ENCODE measurements at regions not wholly inside any gene's neighbourhood (a gene's known extent, or its start where the extent isn't known, plus 50 kb on each side); places are given as distances from the start of the nearest gene placed in this dataset.

DNA sequence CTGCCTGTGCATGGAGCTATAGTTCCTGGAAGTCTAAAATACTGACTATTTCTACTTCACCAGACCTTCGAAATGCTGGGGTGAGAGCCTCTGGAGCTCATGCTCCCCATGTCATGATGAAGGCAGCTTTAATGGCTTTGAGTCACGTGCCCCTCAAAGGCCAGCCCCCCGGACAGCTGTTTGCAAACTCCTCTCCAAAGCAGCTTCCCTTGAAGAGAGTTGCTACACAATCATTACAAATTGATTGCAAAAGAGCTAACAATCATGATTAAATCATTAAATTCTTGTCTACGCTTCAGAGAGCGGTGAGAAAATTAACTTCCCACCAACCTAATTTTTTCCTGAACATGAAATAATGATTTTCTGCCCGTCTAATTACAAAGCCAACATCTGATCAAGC, 134.8 kb upstream of the IRX6 start:
- DNase-seq (ENCODE audit: insufficient read length) (no peak), FAIRE-seq (no peak)
- TF ChIP-seq POLR2A (IDR thresholded peaks at IDR 0.05; ENCODE audit: low read depth, low read length): no peak
- TF ChIP-seq TAF1 (IDR thresholded peaks at IDR 0.05; ENCODE audit: borderline replicate concordance, low read depth, low read length): no peak
- TF ChIP-seq POLR2AphosphoS5 (IDR thresholded peaks at IDR 0.05; ENCODE audit: low read depth, low read length): no peak

DNA sequence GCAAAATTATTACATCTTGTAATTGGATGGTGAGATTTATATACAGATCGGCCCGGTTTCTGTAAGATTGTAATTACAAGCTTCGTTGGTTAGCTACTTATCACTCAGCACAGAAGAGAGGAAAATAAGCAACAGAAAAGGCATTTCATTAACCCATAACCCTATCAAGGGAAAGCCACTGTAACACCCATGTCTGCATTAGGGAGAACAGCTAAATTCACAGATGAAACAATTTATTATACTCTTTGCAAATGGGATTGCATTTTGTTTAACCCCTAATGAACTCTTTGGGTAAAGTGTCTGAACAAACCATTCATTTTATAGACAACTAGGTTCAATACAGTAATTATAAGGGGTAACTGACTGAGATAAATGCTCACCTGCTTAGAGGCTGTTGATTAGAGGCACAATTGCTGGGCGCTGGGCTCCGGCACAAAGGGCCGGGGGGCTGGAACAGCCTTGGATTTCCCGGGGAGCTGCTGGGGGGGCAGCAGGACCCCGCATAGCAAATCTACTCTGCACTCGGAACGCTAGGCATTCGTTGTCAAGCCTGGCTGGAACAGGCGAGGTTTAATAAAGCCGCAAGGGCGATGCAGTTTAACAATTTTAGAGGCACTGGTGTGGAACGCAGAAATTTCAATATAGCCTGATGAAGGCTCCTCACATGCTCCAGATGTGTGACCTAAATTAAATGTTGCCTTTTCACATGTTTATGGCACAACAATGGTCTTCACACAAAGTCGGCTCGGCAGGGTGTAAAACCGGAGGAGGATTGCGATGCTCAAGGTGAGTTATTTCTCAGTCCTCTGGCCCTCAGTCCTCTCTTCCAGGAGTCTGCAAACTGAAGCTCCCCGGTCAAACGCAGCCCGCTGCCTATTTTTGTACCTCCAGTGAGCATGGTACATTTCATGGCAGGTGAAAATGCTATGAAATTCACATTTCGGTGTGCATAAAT, 134.0 kb upstream of the IRX6 start:
- DNase-seq (ENCODE audit: insufficient read length) (no peak), FAIRE-seq (no peak)
- no peak for TF ChIP-seq TAF1 (IDR thresholded peaks at IDR 0.05; ENCODE audit: borderline replicate concordance, low read depth, low read length)
- no peak for TF ChIP-seq POLR2A (IDR thresholded peaks at IDR 0.05; ENCODE audit: low read depth, low read length)
- TF ChIP-seq POLR2AphosphoS5 (IDR thresholded peaks at IDR 0.05; ENCODE audit: low read depth, low read length): no peak

GRCh38 chr16:55192734-55193133, 131.3 kb upstream of the IRX6 start:
- FAIRE-seq (no peak), DNase-seq (ENCODE audit: insufficient read length) (no peak)
- TF ChIP-seq POLR2A (IDR thresholded peaks at IDR 0.05; ENCODE audit: low read depth, low read length): no peak
- TF ChIP-seq POLR2AphosphoS5 (IDR thresholded peaks at IDR 0.05; ENCODE audit: low read depth, low read length): no peak
- TF ChIP-seq TAF1 (IDR thresholded peaks at IDR 0.05; ENCODE audit: borderline replicate concordance, low read depth, low read length): no peak

GRCh38 chr16:55203570-55203969, 120.4 kb upstream of the IRX6 start:
- TF ChIP-seq TAF1 (IDR thresholded peaks at IDR 0.05; ENCODE audit: borderline replicate concordance, low read depth, low read length) (no peak), POLR2AphosphoS5 (IDR thresholded peaks at IDR 0.05; ENCODE audit: low read depth, low read length) (no peak), POLR2A (IDR thresholded peaks at IDR 0.05; ENCODE audit: low read depth, low read length) (no peak)
- FAIRE-seq: no peak
- DNase-seq (ENCODE audit: insufficient read length): no peak

DNA sequence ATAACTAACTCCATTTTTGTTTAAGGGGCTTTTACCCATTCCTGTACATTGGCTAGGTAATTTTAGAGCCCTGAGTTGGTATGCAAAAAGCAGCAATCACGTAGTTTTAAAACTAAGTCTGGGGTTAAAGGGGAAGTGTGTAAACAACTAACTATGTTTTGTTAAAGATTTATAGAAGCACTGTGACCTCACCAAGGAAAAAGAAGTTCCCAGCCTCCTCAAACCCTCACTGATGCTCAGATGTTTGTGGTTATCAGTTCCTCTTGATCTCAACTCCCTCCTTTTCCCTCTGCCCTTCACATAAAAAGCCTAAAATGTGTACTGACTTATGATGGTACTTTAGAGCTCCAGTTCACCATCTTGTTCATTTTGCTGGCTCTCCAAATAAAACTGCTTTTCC, 119.9 kb upstream of the IRX6 start:
- TF ChIP-seq TAF1 (IDR thresholded peaks at IDR 0.05; ENCODE audit: borderline replicate concordance, low read depth, low read length) (no peak), POLR2A (IDR thresholded peaks at IDR 0.05; ENCODE audit: low read depth, low read length) (no peak), POLR2AphosphoS5 (IDR thresholded peaks at IDR 0.05; ENCODE audit: low read depth, low read length) (no peak)
- FAIRE-seq (no peak), DNase-seq (ENCODE audit: insufficient read length) (no peak)

- DNase-seq (ENCODE audit: insufficient read length) (no peak), FAIRE-seq (no peak)
- TF ChIP-seq POLR2A (IDR thresholded peaks at IDR 0.05; ENCODE audit: low read depth, low read length): no peak
- no peak for TF ChIP-seq POLR2AphosphoS5 (IDR thresholded peaks at IDR 0.05; ENCODE audit: low read depth, low read length)
- no peak for TF ChIP-seq TAF1 (IDR thresholded peaks at IDR 0.05; ENCODE audit: borderline replicate concordance, low read depth, low read length)
These were observed 119.1 kb upstream of the IRX6 start for GRCh38 chr16:55204923-55205322.

GRCh38 chr16:55207693-55208428, 116.1 kb upstream of the IRX6 start:
- no peak for FAIRE-seq
- TF ChIP-seq TAF1 (IDR thresholded peaks at IDR 0.05; ENCODE audit: borderline replicate concordance, low read depth, low read length): no peak
- no peak for TF ChIP-seq POLR2AphosphoS5 (IDR thresholded peaks at IDR 0.05; ENCODE audit: low read depth, low read length)
- DNase-seq (ENCODE audit: insufficient read length): no peak

- TF ChIP-seq TAF1 (IDR thresholded peaks at IDR 0.05; ENCODE audit: borderline replicate concordance, low read depth, low read length) (no peak), POLR2AphosphoS5 (IDR thresholded peaks at IDR 0.05; ENCODE audit: low read depth, low read length) (no peak), POLR2A (IDR thresholded peaks at IDR 0.05; ENCODE audit: low read depth, low read length) (no peak)
- no peak for FAIRE-seq
- no peak for DNase-seq (ENCODE audit: insufficient read length)
These were observed 114.4 kb upstream of the IRX6 start for GRCh38 chr16:55209626-55210025.

GRCh38 chr16:55212791-55213190, 111.2 kb upstream of the IRX6 start:
- FAIRE-seq (no peak), DNase-seq (ENCODE audit: insufficient read length) (no peak)
- TF ChIP-seq POLR2AphosphoS5 (IDR thresholded peaks at IDR 0.05; ENCODE audit: low read depth, low read length): no peak

- DNase-seq (ENCODE audit: insufficient read length) (no peak), FAIRE-seq (no peak)
- TF ChIP-seq TAF1 (IDR thresholded peaks at IDR 0.05; ENCODE audit: borderline replicate concordance, low read depth, low read length) (no peak), POLR2AphosphoS5 (IDR thresholded peaks at IDR 0.05; ENCODE audit: low read depth, low read length) (no peak), POLR2A (IDR thresholded peaks at IDR 0.05; ENCODE audit: low read depth, low read length) (no peak)
These were observed 109.6 kb upstream of the IRX6 start for GRCh38 chr16:55214412-55214811.

DNA sequence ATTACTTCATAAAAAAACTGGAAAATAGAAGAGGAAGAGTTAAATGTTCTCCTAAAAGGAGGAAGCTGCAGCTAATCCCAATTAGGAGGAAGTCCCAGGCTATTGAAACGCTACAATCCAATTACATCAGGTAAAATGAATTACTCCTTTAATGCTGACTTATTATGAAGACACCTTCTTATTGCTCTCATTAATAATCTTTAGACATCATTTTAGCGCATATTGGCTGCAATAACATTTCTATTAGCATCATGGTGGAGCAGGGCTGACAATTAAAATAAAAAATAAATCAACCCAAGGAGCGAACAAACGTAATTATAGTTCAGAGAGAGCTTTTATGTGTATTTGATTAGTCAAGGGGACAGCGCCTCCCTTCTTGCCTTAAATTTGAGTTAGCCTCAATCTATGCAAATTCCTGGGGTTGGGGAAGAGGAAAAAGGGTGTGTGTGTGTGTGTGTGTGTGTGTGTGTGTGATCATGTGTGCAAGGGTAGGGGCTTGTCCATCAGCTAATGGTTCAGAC, 109.0 kb upstream of the IRX6 start:
- FAIRE-seq (no peak), DNase-seq (ENCODE audit: insufficient read length) (no peak)
- TF ChIP-seq TAF1 (IDR thresholded peaks at IDR 0.05; ENCODE audit: borderline replicate concordance, low read depth, low read length) (no peak), POLR2A (IDR thresholded peaks at IDR 0.05; ENCODE audit: low read depth, low read length) (no peak), POLR2AphosphoS5 (IDR thresholded peaks at IDR 0.05; ENCODE audit: low read depth, low read length) (no peak)

GRCh38 chr16:55217392-55217791, 106.6 kb upstream of the IRX6 start:
- FAIRE-seq: no peak
- DNase-seq (ENCODE audit: insufficient read length): no peak
- TF ChIP-seq POLR2AphosphoS5 (IDR thresholded peaks at IDR 0.05; ENCODE audit: low read depth, low read length): no peak
- TF ChIP-seq POLR2A (IDR thresholded peaks at IDR 0.05; ENCODE audit: low read depth, low read length): no peak
- no peak for TF ChIP-seq TAF1 (IDR thresholded peaks at IDR 0.05; ENCODE audit: borderline replicate concordance, low read depth, low read length)

Data from GM12892 (cell line).